ENCODE measurements at regions not wholly inside any gene's neighbourhood (a gene's known extent, or its start where the extent isn't known, plus 50 kb on each side); places are given as distances from the start of the nearest gene placed in this dataset.
"Not testable (repeated sequence)": the region's sequence is repeated elsewhere in the genome, so short reads cannot be mapped to it uniquely, and the experiment has no call there.

GRCh38 chr7:112930787-112931186 is 140.6 kb upstream of the TMEM168 start:
- DNase-seq = peak; percentile 68

DNA sequence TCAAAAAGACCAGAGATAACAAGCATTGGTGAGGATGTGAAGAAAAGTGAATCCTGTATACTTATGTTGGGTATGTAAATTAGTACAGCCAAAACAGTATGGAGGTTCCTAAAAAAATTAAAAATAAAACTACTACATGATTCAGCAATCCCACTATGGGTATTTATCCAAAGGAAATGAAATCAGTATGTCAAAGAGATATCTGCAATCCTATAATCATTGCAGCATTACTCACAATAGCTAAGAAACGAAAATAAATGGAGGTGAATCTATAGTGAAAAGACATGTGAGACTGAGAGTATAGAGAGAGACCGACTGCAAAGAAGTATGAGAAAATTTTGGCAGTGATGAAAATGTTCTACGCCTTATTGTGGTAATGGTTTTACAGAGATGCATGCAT is 139.2 kb upstream of the TMEM168 start:
- no peak for DNase-seq

DNA sequence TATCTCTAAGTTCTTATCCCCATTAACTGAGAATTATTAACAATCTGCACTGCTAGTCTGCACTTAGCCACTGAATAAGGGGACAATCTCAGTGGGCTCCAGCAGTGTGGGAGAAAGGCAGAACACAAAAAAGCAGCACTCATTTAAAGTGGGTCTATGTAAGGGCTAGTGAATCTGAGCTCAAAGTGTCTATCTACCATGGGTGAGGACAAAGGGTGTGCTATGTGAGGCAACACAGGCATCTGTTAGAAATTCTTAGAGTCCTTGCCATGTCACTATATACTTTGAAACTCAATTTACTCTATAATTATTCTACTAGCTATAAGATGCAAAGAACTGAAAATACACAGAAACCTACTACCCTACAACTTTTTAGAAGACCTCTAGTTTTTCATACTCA is 135.8 kb upstream of the TMEM168 start:
- DNase-seq = no peak

DNA sequence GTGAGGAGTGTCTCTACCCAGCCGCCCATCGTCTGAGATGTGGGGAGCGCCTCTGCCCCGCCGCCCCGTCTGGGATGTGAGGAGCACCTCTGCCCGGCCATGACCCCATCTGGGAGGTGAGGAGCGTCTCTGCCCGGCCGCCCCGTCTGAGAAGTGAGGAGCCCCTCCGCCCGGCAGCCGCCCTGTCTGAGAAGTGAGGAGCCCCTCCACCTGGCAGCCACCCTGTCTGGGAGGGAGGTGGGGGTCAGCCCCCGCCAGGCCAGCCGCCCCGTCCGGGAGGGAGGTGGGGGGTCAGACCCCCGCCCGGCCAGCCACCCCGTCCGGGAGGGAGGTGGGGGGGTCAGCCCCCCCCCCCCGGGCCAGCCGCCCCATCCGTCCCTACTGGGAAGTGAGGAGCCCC is 132.4 kb upstream of the TMEM168 start:
- not testable (repeated sequence) for DNase-seq

- not testable (repeated sequence) for DNase-seq
Measured at GRCh38 chr7:112916431-112916830, 126.2 kb upstream of the TMEM168 start.

DNA sequence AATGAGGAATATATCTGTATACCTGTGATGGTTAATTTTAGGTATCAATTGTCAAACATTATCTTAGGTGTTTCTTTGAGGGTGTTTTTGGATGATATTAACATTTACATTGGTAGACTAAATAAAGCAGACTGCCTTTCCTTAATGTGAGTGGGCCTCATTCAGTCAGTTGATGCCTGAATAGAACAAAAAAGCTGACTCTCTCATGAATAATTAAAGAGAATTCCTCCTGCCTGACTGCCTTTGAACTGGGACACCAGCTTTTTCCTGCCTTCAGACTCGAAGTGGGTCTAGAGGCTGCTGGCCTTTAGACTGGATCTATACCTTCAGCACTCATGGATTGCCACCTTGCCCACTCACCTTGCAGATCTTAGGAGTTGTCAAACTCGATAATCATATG is 117.9 kb upstream of the TMEM168 start:
- DNase-seq = no peak

DNA sequence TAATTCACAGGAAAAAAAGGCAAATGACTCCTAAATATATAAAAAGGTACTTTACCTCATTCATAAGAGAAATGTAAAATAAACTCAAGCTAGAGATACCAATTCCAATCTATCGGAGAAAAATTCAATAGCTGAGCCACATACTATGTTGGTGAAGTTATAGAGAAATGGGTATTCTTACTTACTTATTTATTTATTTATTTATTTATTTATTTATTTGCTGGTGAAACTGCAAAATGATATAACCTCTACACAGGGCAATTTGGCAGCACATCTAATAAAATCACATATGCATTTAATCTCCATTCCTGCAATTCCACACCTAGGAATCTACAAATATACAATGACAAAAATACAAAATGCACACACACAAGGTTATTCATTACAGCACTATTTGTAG is 117.5 kb upstream of the TMEM168 start:
- DNase-seq = no peak

GRCh38 chr7:112905950-112906349 is 115.8 kb upstream of the TMEM168 start:
- DNase-seq = no peak

DNA sequence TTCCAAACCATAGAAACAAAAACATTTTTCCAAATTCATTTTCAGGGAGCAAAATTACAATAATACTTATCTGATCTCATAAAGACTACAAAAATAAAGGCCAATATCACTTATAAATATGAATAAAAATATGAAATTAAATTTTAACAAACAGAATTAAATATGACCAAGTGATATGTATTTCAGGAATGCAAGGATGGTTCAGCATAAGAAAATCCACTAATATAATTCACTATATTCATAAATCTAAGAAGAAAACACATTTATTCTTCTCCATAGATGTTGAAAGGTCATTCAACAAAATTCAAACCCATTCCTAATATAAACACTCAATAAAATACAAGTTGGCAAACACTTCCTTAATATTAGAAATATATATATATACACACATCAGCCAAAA is 115.2 kb upstream of the TMEM168 start:
- DNase-seq = no peak

DNA sequence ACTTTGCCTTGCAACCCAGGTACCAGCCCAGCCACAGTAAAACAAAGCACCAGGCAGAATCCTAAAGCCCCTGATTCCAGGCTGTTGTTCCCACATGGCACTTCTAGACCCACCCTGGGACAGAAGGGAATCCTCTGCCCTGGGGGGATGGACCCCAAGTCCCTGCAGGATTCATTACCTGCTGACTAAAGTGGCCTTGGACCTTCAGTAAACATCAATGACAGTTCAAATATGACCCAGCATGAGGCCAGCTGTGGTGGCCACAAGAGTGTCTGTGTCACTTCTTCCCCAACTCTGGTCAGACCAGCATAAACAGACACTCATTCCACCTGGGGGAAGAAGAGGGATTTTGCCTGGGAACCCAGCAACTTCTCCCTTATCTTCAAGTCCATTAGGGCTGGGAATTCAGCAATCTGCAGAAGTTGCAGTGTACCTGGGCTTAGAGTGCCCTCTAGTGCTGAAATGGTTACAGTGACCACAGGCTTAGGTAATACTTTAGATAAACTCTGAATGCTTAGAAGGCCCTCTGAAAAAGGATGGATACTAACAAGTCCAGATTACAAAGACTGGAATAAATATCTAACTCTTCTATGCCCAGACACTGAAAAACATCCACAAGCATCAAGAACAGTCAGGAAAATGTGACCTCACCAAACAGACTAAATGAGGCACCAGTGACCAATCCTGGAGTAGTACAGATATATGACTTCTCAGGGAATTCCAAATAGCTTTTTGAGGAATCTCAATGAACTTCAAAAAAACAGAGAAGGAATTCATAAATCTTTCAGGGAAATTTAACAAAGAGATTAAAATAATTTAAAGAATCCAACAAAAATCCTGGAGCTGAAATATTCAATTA is 108.5 kb upstream of the TMEM168 start:
- no peak for DNase-seq

- DNase-seq = no peak
Measured at GRCh38 chr7:112897839-112898431, 107.7 kb upstream of the TMEM168 start.

DNA sequence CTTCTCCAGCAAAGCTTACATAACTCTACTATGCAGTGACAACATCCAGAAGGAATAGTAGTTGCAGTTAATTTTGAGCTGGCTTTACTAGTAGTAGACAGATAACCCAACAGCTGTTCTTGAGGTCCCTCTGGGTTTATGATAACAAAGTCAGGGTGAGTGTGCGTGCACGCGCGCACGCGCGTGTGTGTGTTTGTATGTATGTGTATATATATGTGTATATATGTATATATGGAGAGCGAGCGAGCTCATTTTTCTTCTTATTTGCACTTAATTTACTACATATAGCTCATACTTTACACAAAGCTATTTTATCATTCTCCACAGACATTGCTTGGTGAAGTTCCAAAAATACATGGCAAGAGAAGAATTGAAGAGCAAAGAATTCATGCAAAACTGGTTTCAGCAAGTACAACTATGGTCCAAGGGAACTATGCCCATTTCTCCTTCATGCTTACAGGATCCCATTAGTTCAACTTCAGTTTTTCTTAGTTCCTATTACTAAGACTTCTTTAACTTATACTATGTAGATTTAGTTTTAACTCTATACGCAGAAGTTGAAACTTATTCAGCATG is 105.9 kb upstream of the TMEM168 start:
- no peak for DNase-seq

DNA sequence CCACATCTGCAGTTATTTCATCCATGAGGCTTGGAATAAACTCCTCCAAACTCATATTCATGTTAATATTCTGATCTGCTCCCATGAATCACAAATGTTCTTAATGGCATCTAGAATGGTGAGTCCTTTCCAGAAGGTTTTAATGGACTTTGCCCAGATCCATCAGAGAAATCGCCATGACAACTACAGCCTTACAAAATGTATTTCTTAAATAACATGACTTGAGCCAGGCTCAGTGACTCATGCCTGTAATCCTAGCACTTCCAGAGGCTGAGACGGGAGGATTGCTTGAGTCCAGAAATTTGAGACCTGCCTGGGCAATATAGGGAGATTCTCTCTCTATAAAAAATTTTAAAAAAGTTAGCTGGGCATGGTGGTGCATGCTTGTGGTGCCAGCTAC is 102.1 kb upstream of the TMEM168 start:
- no peak for DNase-seq

DNA sequence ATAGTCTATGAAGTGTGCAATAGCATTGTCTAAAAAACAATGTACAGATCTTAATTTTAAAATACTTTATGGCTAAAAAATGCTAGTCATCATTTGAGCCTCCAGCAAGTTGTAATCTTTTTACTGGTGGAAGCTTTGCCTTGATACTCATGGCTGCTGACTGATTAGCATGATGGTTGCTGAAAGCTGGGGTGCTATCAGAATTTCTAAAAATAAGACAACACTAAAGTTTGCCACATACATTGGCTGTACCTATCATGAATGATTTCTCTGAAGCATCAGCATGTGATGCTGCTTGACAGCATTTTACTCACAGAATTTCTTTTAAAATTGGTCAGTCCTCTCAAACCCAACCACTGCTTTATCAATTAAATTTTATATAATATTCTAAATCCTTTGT is 101.5 kb upstream of the TMEM168 start:
- no peak for DNase-seq

GRCh38 chr7:112889834-112890438 is 99.7 kb upstream of the TMEM168 start:
- DNase-seq = no peak

DNA sequence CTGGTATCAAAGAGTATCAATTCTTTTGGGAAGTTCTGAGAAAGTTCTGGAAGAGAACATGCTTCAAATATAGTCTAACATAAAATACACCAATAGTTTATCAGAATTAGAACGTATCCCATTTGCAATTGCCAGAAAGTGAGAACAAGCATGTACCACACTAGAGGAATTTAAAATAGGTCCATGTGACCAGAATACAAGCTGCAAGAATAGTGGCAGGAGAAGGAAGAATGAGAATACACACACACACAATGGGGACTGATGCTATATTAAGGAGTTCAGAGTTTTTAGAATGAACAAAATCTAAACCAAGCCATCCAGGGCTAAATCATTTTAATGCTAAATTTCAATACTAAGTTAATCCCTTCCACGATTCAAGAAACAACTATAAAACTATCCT is 99.1 kb upstream of the TMEM168 start:
- no peak for DNase-seq

- no peak for DNase-seq
Measured at GRCh38 chr7:112888781-112889180, 98.6 kb upstream of the TMEM168 start.

DNA sequence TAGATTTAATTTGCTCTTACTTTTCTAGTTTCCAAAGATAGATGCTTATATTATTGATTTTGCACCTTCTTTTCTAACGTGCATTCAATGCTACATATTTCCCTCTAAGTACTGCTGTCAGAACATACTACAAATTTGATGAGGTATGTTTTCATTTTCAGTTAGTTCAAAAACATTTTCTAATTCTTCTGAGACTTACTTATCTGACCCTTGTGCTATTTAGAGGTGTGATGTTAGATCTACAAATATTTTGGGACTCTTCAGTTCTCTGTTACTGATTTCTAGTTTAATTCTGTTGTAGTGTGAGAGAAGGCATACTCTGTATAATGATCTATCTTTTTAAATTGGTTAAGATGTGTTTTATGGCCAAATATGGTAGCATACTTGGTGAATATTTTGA is 97.8 kb upstream of the TMEM168 start:
- DNase-seq = no peak

DNA sequence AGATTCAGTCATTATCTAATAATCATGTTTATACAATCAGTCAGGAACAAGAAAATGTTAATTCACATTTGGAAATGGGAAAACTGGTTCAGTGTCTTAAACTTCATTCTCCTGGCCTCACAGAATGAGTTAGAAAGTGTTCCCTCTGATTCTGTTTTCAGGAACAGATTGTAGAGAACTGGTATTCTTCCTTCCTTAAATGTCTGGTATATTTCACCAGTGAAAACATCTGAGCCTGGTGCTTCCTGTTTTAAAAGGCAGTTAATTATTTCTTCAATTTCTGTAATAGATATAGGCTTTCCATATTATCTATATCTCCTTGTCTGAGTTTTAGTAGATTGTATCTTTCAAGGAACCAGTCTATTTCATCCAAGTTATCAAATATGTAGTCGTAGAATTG is 97.1 kb upstream of the TMEM168 start:
- DNase-seq = no peak

DNA sequence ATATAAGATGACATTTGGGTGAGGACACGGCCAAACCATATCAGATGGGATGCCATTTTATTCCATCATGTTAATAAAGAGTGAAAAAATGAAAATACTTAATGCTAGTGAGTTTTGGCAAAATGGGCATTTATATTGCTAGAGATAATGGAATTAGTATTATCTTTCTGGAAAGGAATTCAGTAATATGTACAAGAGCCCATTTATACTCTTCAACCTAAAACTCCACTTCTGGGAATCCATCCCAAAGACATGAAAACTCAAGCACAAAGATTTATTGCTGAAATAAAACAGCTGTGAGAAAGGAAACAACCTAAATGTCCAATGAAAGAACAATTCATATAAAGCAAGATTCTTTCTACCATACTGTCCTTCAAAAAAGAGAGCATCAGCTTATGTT is 96.0 kb upstream of the TMEM168 start:
- DNase-seq = no peak

- DNase-seq = no peak
Measured at GRCh38 chr7:112882991-112883390, 92.8 kb upstream of the TMEM168 start.

- DNase-seq = no peak
Measured at GRCh38 chr7:112882511-112882910, 92.3 kb upstream of the TMEM168 start.

DNA sequence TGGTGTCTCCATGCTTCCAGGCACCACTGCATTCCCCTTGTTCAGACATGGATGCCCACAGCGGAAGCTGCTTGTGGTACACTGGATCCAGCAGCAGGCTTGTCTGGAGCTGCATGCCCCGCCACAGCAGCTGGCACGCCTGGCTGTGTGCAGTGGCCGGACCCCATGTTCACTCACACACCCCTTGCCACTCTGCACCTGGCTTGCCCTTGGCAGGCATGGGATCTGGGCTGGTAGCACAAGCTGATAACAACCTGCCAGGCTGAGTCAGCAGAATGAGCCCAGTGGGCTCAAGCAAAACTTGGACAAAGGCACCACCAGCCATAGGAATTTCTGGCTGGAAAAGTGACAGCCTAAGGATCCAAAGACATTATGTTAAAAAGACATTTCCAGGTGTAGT is 91.8 kb upstream of the TMEM168 start:
- DNase-seq = no peak

GRCh38 chr7:112880818-112881418 is 90.7 kb upstream of the TMEM168 start:
- DNase-seq = no peak
